WI38 (cell line): ENCODE measurements at regions not wholly inside any gene's neighbourhood (a gene's known extent, or its start where the extent isn't known, plus 50 kb on each side); places are given as distances from the start of the nearest gene placed in this dataset.

Experiments used
- H3K4me3 ChIP-seq: 2 replicates; pipeline ENCODE4 v1.5.1; 2011; ENCODE audit warnings: low read depth, mild to moderate bottlenecking, control low read depth, low read length
- TF ChIP-seq, protein P1 (sequence below): IDR thresholded peaks from 2 replicates; pipeline ENCODE4 v1.5.1; 2012; ENCODE audit warnings: low read depth, mild to moderate bottlenecking, control low read depth, low read length

- no peak overlapping the region for H3K4me3 ChIP-seq
These were observed 106.8 kb downstream of the UCHL1 start for GRCh38 chr4:41363384-41363981.

GRCh38 chr4:41364876-41365275 lies 108.1 kb downstream of the UCHL1 start:
- H3K4me3 ChIP-seq = no peak overlapping the region

More at GRCh38 chr4:41363384-41363981, 106.8 kb downstream of the UCHL1 start:
- TF ChIP-seq, protein P1, sequence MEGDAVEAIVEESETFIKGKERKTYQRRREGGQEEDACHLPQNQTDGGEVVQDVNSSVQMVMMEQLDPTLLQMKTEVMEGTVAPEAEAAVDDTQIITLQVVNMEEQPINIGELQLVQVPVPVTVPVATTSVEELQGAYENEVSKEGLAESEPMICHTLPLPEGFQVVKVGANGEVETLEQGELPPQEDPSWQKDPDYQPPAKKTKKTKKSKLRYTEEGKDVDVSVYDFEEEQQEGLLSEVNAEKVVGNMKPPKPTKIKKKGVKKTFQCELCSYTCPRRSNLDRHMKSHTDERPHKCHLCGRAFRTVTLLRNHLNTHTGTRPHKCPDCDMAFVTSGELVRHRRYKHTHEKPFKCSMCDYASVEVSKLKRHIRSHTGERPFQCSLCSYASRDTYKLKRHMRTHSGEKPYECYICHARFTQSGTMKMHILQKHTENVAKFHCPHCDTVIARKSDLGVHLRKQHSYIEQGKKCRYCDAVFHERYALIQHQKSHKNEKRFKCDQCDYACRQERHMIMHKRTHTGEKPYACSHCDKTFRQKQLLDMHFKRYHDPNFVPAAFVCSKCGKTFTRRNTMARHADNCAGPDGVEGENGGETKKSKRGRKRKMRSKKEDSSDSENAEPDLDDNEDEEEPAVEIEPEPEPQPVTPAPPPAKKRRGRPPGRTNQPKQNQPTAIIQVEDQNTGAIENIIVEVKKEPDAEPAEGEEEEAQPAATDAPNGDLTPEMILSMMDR = no peak

DNA sequence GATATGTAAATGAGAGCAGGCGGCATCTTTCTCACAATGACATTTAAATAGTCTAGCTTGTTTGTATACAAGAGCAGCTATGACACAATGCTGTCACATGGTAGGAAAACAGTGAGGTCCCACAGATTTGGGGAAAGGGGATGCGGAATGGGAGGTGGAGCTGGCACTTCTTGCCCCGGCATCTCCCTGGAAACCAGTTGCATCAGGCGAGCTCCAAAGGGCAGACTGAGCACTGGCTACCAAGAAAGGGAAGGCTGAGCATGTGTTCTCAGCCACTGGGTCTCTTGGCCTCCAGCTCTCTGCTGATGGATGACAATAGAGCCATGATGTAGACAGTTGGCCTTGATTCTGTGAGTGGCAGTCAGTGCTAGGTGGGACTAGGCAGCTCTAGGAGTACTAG lies 109.0 kb downstream of the UCHL1 start:
- no peak overlapping the region for H3K4me3 ChIP-seq
- TF ChIP-seq, protein P1 = no peak

More at GRCh38 chr4:41364876-41365275, 108.1 kb downstream of the UCHL1 start:
- TF ChIP-seq, protein P1 = no peak

DNA sequence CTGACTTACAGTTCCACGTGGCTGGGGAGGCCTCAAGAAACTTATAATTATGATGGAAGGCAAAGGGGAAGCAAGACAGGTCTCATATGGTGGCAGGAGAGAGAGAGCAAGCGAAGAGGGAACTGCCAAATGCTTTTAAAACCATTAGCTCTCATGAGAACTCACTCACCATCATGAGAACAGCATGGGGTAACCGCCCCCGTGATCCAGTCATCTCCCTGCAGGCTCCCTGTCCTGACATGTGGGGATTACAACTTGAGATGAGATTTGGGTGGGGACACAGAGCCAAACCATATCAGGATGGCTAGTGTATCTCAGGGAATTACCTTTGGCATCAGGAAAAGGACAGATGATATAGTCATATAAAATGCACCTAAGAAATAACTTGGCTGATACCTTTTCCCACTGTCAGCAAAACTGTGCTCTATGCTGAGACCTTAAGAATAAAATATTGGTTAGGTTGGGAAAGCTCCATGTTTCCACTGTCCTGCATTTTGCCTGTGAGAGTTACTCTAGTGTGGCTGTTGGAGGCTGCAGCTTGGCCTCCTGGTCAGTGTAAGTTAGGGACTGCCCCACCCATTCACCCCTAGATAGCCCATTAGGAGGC lies 110.3 kb downstream of the UCHL1 start:
- TF ChIP-seq, protein P1 = no peak
- no peak overlapping the region for H3K4me3 ChIP-seq

- H3K4me3 ChIP-seq = no peak overlapping the region
- TF ChIP-seq, protein P1 = no peak
These were observed 113.0 kb downstream of the UCHL1 start for GRCh38 chr4:41369680-41370079.

- TF ChIP-seq, protein P1 = no peak
- no peak overlapping the region for H3K4me3 ChIP-seq
These were observed 116.5 kb downstream of the UCHL1 start for GRCh38 chr4:41373221-41373620.

GRCh38 chr4:41374490-41374889 lies 117.8 kb downstream of the UCHL1 start:
- no peak overlapping the region for H3K4me3 ChIP-seq
- TF ChIP-seq, protein P1 = no peak
